Ascending aorta (tissue), 2 donors: ENCODE measurements at regions not wholly inside any gene's neighbourhood (a gene's known extent, or its start where the extent isn't known, plus 50 kb on each side); places are given as distances from the start of the nearest gene placed in this dataset.

Source experiments
- DNase-seq, 2 donors: peaks; one replicate each; pipeline ENCODE4 v3.0.0-alpha.2; 2019; ENCODE audit warnings: low spot score in 2 of 2
- H3K27ac ChIP-seq, 2 donors: fragments of 200-600 bp; sonication (generic); one replicate each; pipeline ENCODE4 v1.5.1; 2016 to 2017; ENCODE audit warnings: mild to moderate bottlenecking in 1 of 2
- H3K27me3 ChIP-seq: fragments of 200-600 bp; sonication (generic); one replicate; pipeline ENCODE4 v1.5.1; 2017
- H3K36me3 ChIP-seq, 2 donors: fragments of 200-600 bp; sonication (generic); one replicate each; pipeline ENCODE4 v1.5.1; 2016
- H3K4me1 ChIP-seq, 2 donors: fragments of 200-600 bp; sonication (generic); one replicate each; pipeline ENCODE4 v1.5.1; 2016 to 2017; ENCODE audit warnings: mild to moderate bottlenecking in 1 of 2
- H3K4me3 ChIP-seq, 2 donors: fragments of 200-600 bp; sonication (generic); one replicate each; pipeline ENCODE4 v1.5.1; 2016 to 2017; ENCODE audit warnings: mild to moderate bottlenecking in 1 of 2
- H3K9me3 ChIP-seq, 2 donors: fragments of 200-600 bp; sonication (generic); one replicate each; pipeline ENCODE4 v1.5.1; 2016
- CTCF ChIP-seq, 3 experiments: fragments of 200-600 bp in 2 of 3; fragments of 450-650 bp in 1 of 3; sonication (generic) in 2 of 3; IDR thresholded peaks; one replicate each; pipeline ENCODE4 v1.5.1; 2016 to 2019; ENCODE audit warnings: antibody characterized with exemption in 3 of 3, mild to moderate bottlenecking in 1 of 3, moderate library complexity in 1 of 3
- intact Hi-C: fragments of 100-400 bp; cut with DNase I; formaldehyde crosslinking; loops from one replicate; pipeline ENCODE4 v1.15.1; 2023

GRCh38 chr12:116384691-116385485, 107.4 kb upstream of the MED13L start:
- intact Hi-C loops = loop anchor here (5.0 kb wide), 3 partner anchors 108 to 212 kb away; partner anchors contain the start of gene MED13L
- no peaks in the 10 kb centered on the region for H3K9me3 ChIP-seq
- no peak for TF ChIP-seq CTCF (IDR thresholded peaks at IDR 0.05)
- H3K27me3 ChIP-seq = no peaks in the 10 kb centered on the region
- no peaks in the 10 kb centered on the region for H3K36me3 ChIP-seq
- H3K4me1 ChIP-seq = peaks cover 16 to 35% of the 10 kb centered on the region in 2 donors
- DNase-seq = no peak
- H3K4me3 ChIP-seq = no peak overlapping the region
- no peak overlapping the region for H3K27ac ChIP-seq

GRCh38 chr12:116385486-116386217, 108.2 kb upstream of the MED13L start:
- Histone ChIP-seq H3K27ac (no peak overlapping the region), H3K27me3 (no peaks in the 10 kb centered on the region), H3K4me3 (no peak overlapping the region), H3K36me3 (no peaks in the 10 kb centered on the region), H3K4me1 (peaks cover 17 to 41% of the 10 kb centered on the region in 2 donors), H3K9me3 (no peaks in the 10 kb centered on the region)
- no peak for DNase-seq
- intact Hi-C loops = no loop called here
- no peak for TF ChIP-seq CTCF (IDR thresholded peaks at IDR 0.05)

- DNase-seq = no peak
- Histone ChIP-seq H3K9me3 (no peaks in the 10 kb centered on the region), H3K27me3 (no peaks in the 10 kb centered on the region), H3K36me3 (no peaks in the 10 kb centered on the region), H3K4me1 (peaks cover 14 to 25% of the 10 kb centered on the region in 2 donors), H3K27ac (peak overlapping the region; percentile 56 to 61), H3K4me3 (no peak overlapping the region)
- TF ChIP-seq CTCF (IDR thresholded peaks at IDR 0.05) = no peak
- intact Hi-C loops = no loop called here
These were observed 111.8 kb upstream of the MED13L start for GRCh38 chr12:116389326-116389725.

GRCh38 chr12:116389990-116390389, 112.5 kb upstream of the MED13L start:
- Histone ChIP-seq H3K4me3 (no peak overlapping the region), H3K36me3 (no peaks in the 10 kb centered on the region), H3K9me3 (no peaks in the 10 kb centered on the region), H3K4me1 (peaks cover 11 to 19% of the 10 kb centered on the region in 2 donors), H3K27ac (peak overlapping the region; percentile 56 to 61), H3K27me3 (no peaks in the 10 kb centered on the region)
- no peak for TF ChIP-seq CTCF (IDR thresholded peaks at IDR 0.05)
- peak in 1 of 2 donors; percentile 78 for DNase-seq
- intact Hi-C loops = loop anchor here (1.0 kb wide), 1 partner anchor 16 kb away; no protein-coding TSS in a partner anchor

GRCh38 chr12:116390401-116391335, 113.2 kb upstream of the MED13L start:
- no peaks in the 10 kb centered on the region for H3K27me3 ChIP-seq
- H3K36me3 ChIP-seq = no peaks in the 10 kb centered on the region
- peak overlapping the region in 1 of 2 donors; percentile 40 for H3K27ac ChIP-seq
- no peak overlapping the region for H3K4me3 ChIP-seq
- TF ChIP-seq CTCF (IDR thresholded peaks at IDR 0.05) = no peak
- intact Hi-C loops = loop anchor here (1.0 kb wide), 1 partner anchor 16 kb away; no protein-coding TSS in a partner anchor
- H3K9me3 ChIP-seq = no peaks in the 10 kb centered on the region
- H3K4me1 ChIP-seq = peaks cover 8 to 13% of the 10 kb centered on the region in 2 donors
- no peak for DNase-seq
